ENCODE measurements at regions not wholly inside any gene's neighbourhood (a gene's known extent, or its start where the extent isn't known, plus 50 kb on each side); places are given as distances from the start of the nearest gene placed in this dataset.
"Not testable (repeated sequence)": the region's sequence is repeated elsewhere in the genome, so short reads cannot be mapped to it uniquely, and the experiment has no call there.

- DNase-seq: no peak
Observed at GRCh38 chr11:27241311-27242122, 121.5 kb downstream of the CCDC34 start.

- no peak for DNase-seq
Observed at GRCh38 chr11:27239305-27239942, 123.6 kb downstream of the CCDC34 start.

- DNase-seq: no peak
Observed at GRCh38 chr11:27238811-27239210, 124.2 kb downstream of the CCDC34 start.

GRCh38 chr11:27237643-27238042 lies 125.4 kb downstream of the CCDC34 start:
- no peak for DNase-seq

GRCh38 chr11:27234961-27235360 lies 128.1 kb downstream of the CCDC34 start:
- DNase-seq: no peak

- DNase-seq: no peak
Observed at GRCh38 chr11:27234043-27234668, 128.9 kb downstream of the CCDC34 start.

GRCh38 chr11:27233654-27234042 lies 129.4 kb downstream of the CCDC34 start:
- no peak for DNase-seq

GRCh38 chr11:27231530-27231929 lies 131.5 kb downstream of the CCDC34 start:
- DNase-seq: no peak

- no peak for DNase-seq
Observed at GRCh38 chr11:27230192-27230572, 132.8 kb downstream of the CCDC34 start.

GRCh38 chr11:27229511-27230191 lies 133.4 kb downstream of the CCDC34 start:
- no peak for DNase-seq

- no peak for DNase-seq
Observed at GRCh38 chr11:27228906-27229290, 134.1 kb downstream of the CCDC34 start.

- no peak for DNase-seq
Observed at GRCh38 chr11:27228232-27228905, 134.6 kb downstream of the CCDC34 start.

GRCh38 chr11:27227736-27228135 lies 135.3 kb downstream of the CCDC34 start:
- no peak for DNase-seq

- not testable (repeated sequence) for DNase-seq
Observed at GRCh38 chr11:27219487-27220039, 143.5 kb downstream of the CCDC34 start.

GRCh38 chr11:27218421-27219038 lies 144.5 kb downstream of the CCDC34 start:
- DNase-seq: no peak

GRCh38 chr11:27217948-27218420 lies 145.0 kb downstream of the CCDC34 start:
- DNase-seq: no peak

GRCh38 chr11:27217496-27217895 lies 145.5 kb downstream of the CCDC34 start:
- DNase-seq: no peak

GRCh38 chr11:27216270-27217149 lies 146.5 kb downstream of the CCDC34 start:
- no peak for DNase-seq

GRCh38 chr11:27215471-27216269 lies 147.3 kb downstream of the CCDC34 start:
- no peak for DNase-seq

GRCh38 chr11:27214713-27215112 lies 148.3 kb downstream of the CCDC34 start:
- no peak for DNase-seq

Data from CD4-positive, alpha-beta T cell treated with Interleukin-1 beta for 1 hour (primary cell).